PC-9 (cell line): ENCODE measurements at regions not wholly inside any gene's neighbourhood (a gene's known extent, or its start where the extent isn't known, plus 50 kb on each side); places are given as distances from the start of the nearest gene placed in this dataset.
A peak's percentile ranks its signal among the peaks of the same experiment; 100 is the strongest.

Experiments
- BruUV-seq: library from RNA; stranded (reverse); fragments of 400-500 nt; replicated peaks from 2 replicates; lab custom pipeline; 2021; lab: Mats Ljungman, UMichigan
- CTCF ChIA-PET: fragments of 300-600 bp; sonication (Branson Sonifier 250); formaldehyde crosslinking; loops from one replicate; lab custom pipeline; 2022; ENCODE audit warnings: antibody characterized with exemption; lab: Charles Lee
- POLR2A ChIA-PET: fragments of 300-600 bp; sonication (Branson Sonifier 250); formaldehyde crosslinking; loops from one replicate; lab custom pipeline; 2022; ENCODE audit warnings: antibody characterized with exemption; ENCODE audit not compliant: unreplicated experiment; lab: Charles Lee
- DNase-seq, 2 experiments: peaks; one replicate each; pipeline versions ENCODE4 v3.0.0 to v3.0.0-alpha.2; 2015 to 2022; ENCODE audit warnings: mixed read lengths in 1 of 2
- H2AFZ ChIP-seq: fragments of 200-600 bp; sonication (generic); 2 replicates; pipeline ENCODE4 v1.8.1; 2017; ENCODE audit warnings: antibody characterized with exemption
- H3F3A ChIP-seq: fragments of 200-600 bp; sonication (generic); 2 replicates; pipeline ENCODE4 v1.8.1; 2017; ENCODE audit warnings: antibody characterized with exemption, mild to moderate bottlenecking, low read depth; ENCODE audit not compliant: insufficient read depth
- H3K27ac ChIP-seq: fragments of 200-600 bp; sonication (generic); 2 replicates; pipeline ENCODE4 v1.6.1; 2016; ENCODE audit warnings: mixed run types
- H3K27me3 ChIP-seq: fragments of 200-600 bp; sonication (generic); 2 replicates; pipeline ENCODE4 v1.6.1; 2016; ENCODE audit warnings: low read depth, mixed run types; ENCODE audit not compliant: insufficient read depth
- H3K36me3 ChIP-seq: fragments of 200-600 bp; sonication (generic); 2 replicates; pipeline ENCODE4 v1.6.1; 2016; ENCODE audit warnings: low read depth, mixed run types
- H3K4me1 ChIP-seq: fragments of 200-600 bp; sonication (generic); replicated peaks from 2 replicates; pipeline ENCODE4 v1.6.1; 2016; ENCODE audit warnings: mixed run types; ENCODE audit not compliant: insufficient read depth
- H3K4me2 ChIP-seq: fragments of 200-600 bp; sonication (generic); 2 replicates; pipeline ENCODE4 v1.6.1; 2017; ENCODE audit warnings: mixed run types
- H3K4me3 ChIP-seq: fragments of 200-600 bp; sonication (generic); 2 replicates; pipeline ENCODE4 v1.6.1; 2016; ENCODE audit warnings: mixed run types
- H3K79me2 ChIP-seq: fragments of 200-600 bp; sonication (generic); 2 replicates; pipeline ENCODE4 v1.6.1; 2017; ENCODE audit warnings: low read depth, mixed run types
- H3K9me2 ChIP-seq: fragments of 200-600 bp; sonication (generic); 2 replicates; pipeline ENCODE4 v1.8.1; 2017; ENCODE audit warnings: mild to moderate bottlenecking; ENCODE audit not compliant: insufficient read depth
- H3K9me3 ChIP-seq: fragments of 200-600 bp; sonication (generic); 2 replicates; pipeline ENCODE4 v1.8.1; 2016; ENCODE audit warnings: low read depth; ENCODE audit not compliant: insufficient read depth
- H4K20me1 ChIP-seq: fragments of 200-600 bp; sonication (generic); 2 replicates; pipeline ENCODE4 v1.8.1; 2017; ENCODE audit not compliant: insufficient read depth
- EZH2 ChIP-seq: fragments of 200-600 bp; sonication (generic); IDR thresholded peaks from 2 replicates; pipeline ENCODE4 v1.8.0; 2017; ENCODE audit warnings: antibody characterized with exemption, low read depth
- intact Hi-C: fragments of 100-400 bp; cut with micrococcal nuclease; formaldehyde crosslinking; loops from one replicate; pipeline ENCODE4 v1.10.0; 2022; ENCODE audit not compliant: unreplicated experiment
- TF ChIP-seq, protein P1 (sequence below): fragments of 200-600 bp; sonication (generic); conservative IDR thresholded peaks from 2 replicates; pipeline ENCODE4 v1.6.1; 2017; ENCODE audit warnings: mixed run types, antibody characterized with exemption, mild to moderate bottlenecking, moderate library complexity

DNA sequence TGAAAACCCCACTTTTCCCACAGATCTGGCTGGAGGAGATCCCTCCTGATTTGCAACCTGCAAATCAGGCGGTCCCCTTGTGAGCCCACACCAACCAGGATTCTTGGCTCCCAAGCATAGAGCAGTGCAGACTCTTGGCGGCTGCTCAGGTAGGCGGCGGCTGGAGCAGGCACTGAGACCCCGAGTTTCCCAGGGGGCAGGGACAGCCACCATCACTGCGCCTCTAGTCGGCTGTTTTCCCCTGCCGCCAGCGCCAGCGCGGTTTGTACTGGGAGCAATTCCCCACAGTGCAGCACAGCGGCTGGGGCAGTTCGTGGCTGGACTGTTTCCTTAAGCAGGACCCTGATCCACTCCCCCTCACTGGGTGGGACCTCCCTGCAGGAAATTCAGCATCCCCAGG is 323.3 kb downstream of the TRIB2 start:
- BruUV-seq = no TSS peak

DNA sequence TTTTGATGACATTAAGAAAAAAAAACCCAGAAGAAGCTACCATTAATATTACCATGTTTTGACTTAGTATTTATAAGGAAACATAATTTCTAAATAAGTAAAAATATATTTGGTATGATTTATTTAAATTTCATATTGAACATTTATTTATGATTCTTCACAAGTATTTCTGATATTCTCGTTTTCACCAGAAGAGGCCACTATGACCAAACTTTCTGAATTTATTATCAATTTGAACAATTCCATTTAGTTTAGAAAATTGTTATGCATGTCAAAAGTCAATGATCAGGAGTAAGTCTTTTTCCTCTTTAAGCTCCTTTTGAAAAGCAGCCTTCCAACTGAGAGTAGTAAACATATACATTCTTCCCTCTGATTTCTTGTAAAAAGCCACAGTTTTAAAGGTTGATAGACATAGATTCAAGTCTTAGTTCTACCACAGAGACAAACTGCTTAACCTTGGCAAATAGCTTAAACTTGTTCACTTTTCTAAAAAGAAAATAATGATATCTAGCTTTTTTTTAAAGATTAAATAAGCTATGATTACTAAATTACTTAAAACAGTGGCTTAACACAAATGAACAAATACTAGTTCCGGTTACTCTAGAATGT is 329.9 kb downstream of the TRIB2 start:
- Histone ChIP-seq H3K27ac (no peak overlapping the region), H3K9me2 (peaks cover 5% of the 10 kb centered on the region; the same call in 1 of the 2 replicates), H3K4me3 (no peak overlapping the region), H3K9me3 (peaks cover 2% of the 10 kb centered on the region; the same call in 1 of the 2 replicates), H3K27me3 (no peaks in the 10 kb centered on the region), H3K4me1 (peaks cover 12% of the 10 kb centered on the region), H3F3A (no peaks in the 10 kb centered on the region), H3K79me2 (no peaks in the 10 kb centered on the region), H3K4me2 (no peak overlapping the region), H2AFZ (no peak overlapping the region), H3K36me3 (no peaks in the 10 kb centered on the region), H4K20me1 (no peaks in the 10 kb centered on the region)
- intact Hi-C loops = no loop called here
- CTCF ChIA-PET = interaction anchor here (0.5 kb wide), 1 partner anchor 1031 kb away, joined by 4 read pairs; no protein-coding TSS in a partner anchor
- POLR2A ChIA-PET = no interaction called here
- no TSS peak for BruUV-seq
- TF ChIP-seq, protein P1, sequence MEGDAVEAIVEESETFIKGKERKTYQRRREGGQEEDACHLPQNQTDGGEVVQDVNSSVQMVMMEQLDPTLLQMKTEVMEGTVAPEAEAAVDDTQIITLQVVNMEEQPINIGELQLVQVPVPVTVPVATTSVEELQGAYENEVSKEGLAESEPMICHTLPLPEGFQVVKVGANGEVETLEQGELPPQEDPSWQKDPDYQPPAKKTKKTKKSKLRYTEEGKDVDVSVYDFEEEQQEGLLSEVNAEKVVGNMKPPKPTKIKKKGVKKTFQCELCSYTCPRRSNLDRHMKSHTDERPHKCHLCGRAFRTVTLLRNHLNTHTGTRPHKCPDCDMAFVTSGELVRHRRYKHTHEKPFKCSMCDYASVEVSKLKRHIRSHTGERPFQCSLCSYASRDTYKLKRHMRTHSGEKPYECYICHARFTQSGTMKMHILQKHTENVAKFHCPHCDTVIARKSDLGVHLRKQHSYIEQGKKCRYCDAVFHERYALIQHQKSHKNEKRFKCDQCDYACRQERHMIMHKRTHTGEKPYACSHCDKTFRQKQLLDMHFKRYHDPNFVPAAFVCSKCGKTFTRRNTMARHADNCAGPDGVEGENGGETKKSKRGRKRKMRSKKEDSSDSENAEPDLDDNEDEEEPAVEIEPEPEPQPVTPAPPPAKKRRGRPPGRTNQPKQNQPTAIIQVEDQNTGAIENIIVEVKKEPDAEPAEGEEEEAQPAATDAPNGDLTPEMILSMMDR = peak; percentile 76
- TF ChIP-seq EZH2 = no peak
- DNase-seq = no peak

More for the DNA sequence above, 323.3 kb downstream of the TRIB2 start:
- Histone ChIP-seq H2AFZ (no peak overlapping the region), H3K4me1 (no peaks in the 10 kb centered on the region), H3K9me2 (peaks cover 10% of the 10 kb centered on the region; the same call in 1 of the 2 replicates), H3K36me3 (no peaks in the 10 kb centered on the region), H3F3A (no peaks in the 10 kb centered on the region), H3K27ac (no peak overlapping the region), H3K9me3 (peaks cover 9% of the 10 kb centered on the region), H3K4me2 (no peak overlapping the region), H4K20me1 (no peaks in the 10 kb centered on the region), H3K79me2 (no peaks in the 10 kb centered on the region), H3K27me3 (peaks cover 12% of the 10 kb centered on the region; the same call in 1 of the 2 replicates), H3K4me3 (no peak overlapping the region)
- ChIA-PET CTCF (no interaction called here), POLR2A (no interaction called here)
- no peak for DNase-seq
- TF ChIP-seq EZH2 = no peak
- TF ChIP-seq, protein P1 = no peak
- intact Hi-C loops = no loop called here

DNA sequence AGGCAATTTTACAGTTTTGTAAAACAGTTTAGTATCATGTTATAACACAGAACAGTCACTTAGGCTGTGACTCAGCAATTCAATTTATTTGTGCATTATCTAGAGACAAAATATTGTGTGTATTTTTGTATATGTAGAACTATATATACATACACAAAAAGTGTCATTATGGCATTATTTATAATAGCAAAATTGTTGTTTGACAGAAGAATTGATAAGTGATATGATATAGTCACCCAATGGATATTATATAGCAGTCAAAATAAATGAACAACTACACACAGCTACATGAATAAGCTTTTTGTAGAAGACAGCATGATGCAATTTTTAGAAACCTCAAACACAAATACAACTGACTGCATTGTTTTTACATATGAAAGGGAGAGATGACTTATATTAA is 334.0 kb downstream of the TRIB2 start:
- no peaks in the 10 kb centered on the region for H3K27me3 ChIP-seq
- no peaks in the 10 kb centered on the region for H3K9me3 ChIP-seq
- ChIA-PET CTCF (no interaction called here), POLR2A (no interaction called here)
- 0 out of 2 replicates have a peak overlapping the region, but pooled peaks have one; percentile 0 for H3K4me2 ChIP-seq
- DNase-seq = no peak
- H3F3A ChIP-seq = no peaks in the 10 kb centered on the region
- H4K20me1 ChIP-seq = no peaks in the 10 kb centered on the region
- H2AFZ ChIP-seq = no peak overlapping the region
- intact Hi-C loops = no loop called here
- peak overlapping the region; percentile 51 for H3K27ac ChIP-seq
- H3K4me1 ChIP-seq = peaks cover 12% of the 10 kb centered on the region
- H3K36me3 ChIP-seq = no peaks in the 10 kb centered on the region
- no peaks in the 10 kb centered on the region for H3K79me2 ChIP-seq
- BruUV-seq = no TSS peak
- H3K4me3 ChIP-seq = no peak overlapping the region
- TF ChIP-seq, protein P1 = no peak
- TF ChIP-seq EZH2 = no peak
- H3K9me2 ChIP-seq = no peaks in the 10 kb centered on the region
